ENCODE measurements at regions not wholly inside any gene's neighbourhood (a gene's known extent, or its start where the extent isn't known, plus 50 kb on each side); places are given as distances from the start of the nearest gene placed in this dataset.

GRCh38 chr5:167564275-167564674 lies 727.2 kb upstream of the WWC1 start:
- H3K4me1 Mint-ChIP-seq: peaks cover 23% of the 10 kb centered on the region
- TF ChIP-seq, protein P1, sequence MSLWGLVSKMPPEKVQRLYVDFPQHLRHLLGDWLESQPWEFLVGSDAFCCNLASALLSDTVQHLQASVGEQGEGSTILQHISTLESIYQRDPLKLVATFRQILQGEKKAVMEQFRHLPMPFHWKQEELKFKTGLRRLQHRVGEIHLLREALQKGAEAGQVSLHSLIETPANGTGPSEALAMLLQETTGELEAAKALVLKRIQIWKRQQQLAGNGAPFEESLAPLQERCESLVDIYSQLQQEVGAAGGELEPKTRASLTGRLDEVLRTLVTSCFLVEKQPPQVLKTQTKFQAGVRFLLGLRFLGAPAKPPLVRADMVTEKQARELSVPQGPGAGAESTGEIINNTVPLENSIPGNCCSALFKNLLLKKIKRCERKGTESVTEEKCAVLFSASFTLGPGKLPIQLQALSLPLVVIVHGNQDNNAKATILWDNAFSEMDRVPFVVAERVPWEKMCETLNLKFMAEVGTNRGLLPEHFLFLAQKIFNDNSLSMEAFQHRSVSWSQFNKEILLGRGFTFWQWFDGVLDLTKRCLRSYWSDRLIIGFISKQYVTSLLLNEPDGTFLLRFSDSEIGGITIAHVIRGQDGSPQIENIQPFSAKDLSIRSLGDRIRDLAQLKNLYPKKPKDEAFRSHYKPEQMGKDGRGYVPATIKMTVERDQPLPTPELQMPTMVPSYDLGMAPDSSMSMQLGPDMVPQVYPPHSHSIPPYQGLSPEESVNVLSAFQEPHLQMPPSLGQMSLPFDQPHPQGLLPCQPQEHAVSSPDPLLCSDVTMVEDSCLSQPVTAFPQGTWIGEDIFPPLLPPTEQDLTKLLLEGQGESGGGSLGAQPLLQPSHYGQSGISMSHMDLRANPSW (CRISPR knock-in tag; conservative IDR thresholded peaks at IDR 0.05; ENCODE audit: low read depth): no peak
- TF ChIP-seq, protein P2, sequence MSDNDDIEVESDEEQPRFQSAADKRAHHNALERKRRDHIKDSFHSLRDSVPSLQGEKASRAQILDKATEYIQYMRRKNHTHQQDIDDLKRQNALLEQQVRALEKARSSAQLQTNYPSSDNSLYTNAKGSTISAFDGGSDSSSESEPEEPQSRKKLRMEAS (CRISPR knock-in tag; IDR thresholded peaks at IDR 0.05): no peak
- TF ChIP-seq KAT7 (CRISPR knock-in tag; IDR thresholded peaks at IDR 0.05; ENCODE audit: borderline replicate concordance) (no peak), E2F5 (CRISPR knock-in tag; IDR thresholded peaks at IDR 0.05) (no peak), NFE2L1 (CRISPR knock-in tag; IDR thresholded peaks at IDR 0.05) (no peak), NR1H2 (CRISPR knock-in tag; IDR thresholded peaks at IDR 0.05) (no peak), ZNF532 (CRISPR knock-in tag; IDR thresholded peaks at IDR 0.05; ENCODE audit: borderline replicate concordance) (no peak)
- no peak overlapping the region for H3K27ac Mint-ChIP-seq
- ChIA-PET CTCF (interaction anchor here (1.9 kb wide), 1 partner anchor 534 kb away, joined by 11 read pairs; no protein-coding TSS in a partner anchor), POLR2A (no interaction called here)
- H3K4me3 Mint-ChIP-seq: no peak overlapping the region
- no peaks in the 10 kb centered on the region for H3K27me3 Mint-ChIP-seq (ENCODE audit: low read depth)
- ATAC-seq (no peak), DNase-seq (ENCODE audit: low spot score) (no peak)
- no peaks in the 10 kb centered on the region; the same call in 1 of the 2 replicates for H3K36me3 Mint-ChIP-seq
- peaks cover under 1% of the 10 kb centered on the region for H3K9me3 Mint-ChIP-seq

DNA sequence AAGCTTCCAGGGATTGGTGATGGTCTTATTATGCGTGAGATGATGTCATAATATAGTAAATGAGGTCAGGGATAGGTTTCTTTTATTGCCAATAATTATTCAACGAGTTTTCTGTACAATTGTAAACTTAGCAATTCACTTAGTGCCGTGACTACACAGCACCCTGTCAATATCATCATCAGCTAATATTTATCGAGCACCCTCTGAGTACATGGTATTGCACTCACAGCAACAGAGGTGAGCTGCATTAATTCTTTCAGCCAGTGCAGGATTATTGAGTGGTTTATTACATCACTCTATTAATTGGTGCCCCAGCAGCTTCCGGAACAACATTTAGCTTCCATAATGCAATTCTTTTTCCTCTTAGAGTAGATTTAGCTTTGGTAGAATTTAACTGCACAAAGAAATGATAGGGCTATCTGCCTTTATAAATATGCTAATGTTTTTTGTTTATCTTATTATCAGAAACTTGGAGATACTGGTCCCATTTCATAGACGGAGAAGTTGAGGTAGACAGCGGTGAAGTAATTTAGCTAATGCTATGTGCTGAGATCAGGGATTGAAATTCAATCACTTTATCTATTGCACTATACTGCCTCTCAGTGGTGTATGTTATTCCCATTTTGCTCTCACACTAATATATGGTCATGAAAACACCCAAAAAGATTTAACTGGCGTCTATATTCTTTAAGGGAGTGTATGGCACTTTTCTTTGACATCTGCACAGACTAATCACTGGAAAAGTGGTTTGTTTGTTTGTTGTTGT lies 726.1 kb upstream of the WWC1 start:
- peak; percentile 77; the same call in 1 of the 2 replicates for TF ChIP-seq GTF2I (CRISPR knock-in tag; conservative IDR thresholded peaks at IDR 0.05)
- TF ChIP-seq, protein P3, sequence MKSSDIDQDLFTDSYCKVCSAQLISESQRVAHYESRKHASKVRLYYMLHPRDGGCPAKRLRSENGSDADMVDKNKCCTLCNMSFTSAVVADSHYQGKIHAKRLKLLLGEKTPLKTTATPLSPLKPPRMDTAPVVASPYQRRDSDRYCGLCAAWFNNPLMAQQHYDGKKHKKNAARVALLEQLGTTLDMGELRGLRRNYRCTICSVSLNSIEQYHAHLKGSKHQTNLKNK (CRISPR knock-in tag; IDR thresholded peaks at IDR 0.05): no peak
- H3K27ac Mint-ChIP-seq: no peak overlapping the region
- H3K4me3 Mint-ChIP-seq: no peak overlapping the region
- H3K4me1 Mint-ChIP-seq: peaks cover 32% of the 10 kb centered on the region
- no peaks in the 10 kb centered on the region for H3K9me3 Mint-ChIP-seq
- CTCF ChIA-PET: interaction anchor here (0.7 to 1.9 kb wide), 8 partner anchors 8 to 535 kb away, joined by 3 to 11 read pairs (median 3); no protein-coding TSS in a partner anchor
- no peak for DNase-seq (ENCODE audit: low spot score)
- no peaks in the 10 kb centered on the region for H3K27me3 Mint-ChIP-seq (ENCODE audit: low read depth)
- POLR2A ChIA-PET: no interaction called here
- ATAC-seq: peak; percentile 41
- H3K36me3 Mint-ChIP-seq: no peaks in the 10 kb centered on the region

- no peaks in the 10 kb centered on the region for H3K9me3 Mint-ChIP-seq
- peaks cover 61% of the 10 kb centered on the region for H3K4me1 Mint-ChIP-seq
- POLR2A ChIA-PET: no interaction called here
- DNase-seq (ENCODE audit: low spot score) (no peak), ATAC-seq (peak; percentile 38)
- H3K27ac Mint-ChIP-seq: peak overlapping the region; percentile 37; the same call in 1 of the 2 replicates
- no peak overlapping the region for H3K4me3 Mint-ChIP-seq
- no peaks in the 10 kb centered on the region for H3K27me3 Mint-ChIP-seq (ENCODE audit: low read depth)
- CTCF ChIA-PET: interaction anchor here (0.7 to 2.3 kb wide), 3 partner anchors 10 to 410 kb away, joined by 3 to 6 read pairs (median 4); no protein-coding TSS in a partner anchor
- H3K36me3 Mint-ChIP-seq: no peaks in the 10 kb centered on the region
- TF ChIP-seq, protein P4, sequence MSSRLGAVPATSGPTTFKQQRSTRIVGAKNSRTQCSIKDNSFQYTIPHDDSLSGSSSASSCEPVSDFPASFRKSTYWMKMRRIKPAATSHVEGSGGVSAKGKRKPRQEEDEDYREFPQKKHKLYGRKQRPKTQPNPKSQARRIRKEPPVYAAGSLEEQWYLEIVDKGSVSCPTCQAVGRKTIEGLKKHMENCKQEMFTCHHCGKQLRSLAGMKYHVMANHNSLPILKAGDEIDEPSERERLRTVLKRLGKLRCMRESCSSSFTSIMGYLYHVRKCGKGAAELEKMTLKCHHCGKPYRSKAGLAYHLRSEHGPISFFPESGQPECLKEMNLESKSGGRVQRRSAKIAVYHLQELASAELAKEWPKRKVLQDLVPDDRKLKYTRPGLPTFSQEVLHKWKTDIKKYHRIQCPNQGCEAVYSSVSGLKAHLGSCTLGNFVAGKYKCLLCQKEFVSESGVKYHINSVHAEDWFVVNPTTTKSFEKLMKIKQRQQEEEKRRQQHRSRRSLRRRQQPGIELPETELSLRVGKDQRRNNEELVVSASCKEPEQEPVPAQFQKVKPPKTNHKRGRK (CRISPR knock-in tag; IDR thresholded peaks at IDR 0.05; ENCODE audit: borderline replicate concordance): no peak
- TF ChIP-seq CBFB (CRISPR knock-in tag; IDR thresholded peaks at IDR 0.05; ENCODE audit: low read depth) (no peak), RORB (CRISPR knock-in tag; IDR thresholded peaks at IDR 0.05) (no peak), ETV6 (CRISPR knock-in tag; IDR thresholded peaks at IDR 0.05) (no peak), NR3C1 (CRISPR knock-in tag; conservative IDR thresholded peaks at IDR 0.05; ENCODE audit: low read depth) (no peak), USF1 (CRISPR knock-in tag; IDR thresholded peaks at IDR 0.05) (no peak)
- TF ChIP-seq, protein P1 (CRISPR knock-in tag; conservative IDR thresholded peaks at IDR 0.05; ENCODE audit: low read depth): no peak
These were observed 721.0 kb upstream of the WWC1 start for GRCh38 chr5:167570431-167570830.
